Spleen (tissue), 11 donors: ENCODE measurements at regions not wholly inside any gene's neighbourhood (a gene's known extent, or its start where the extent isn't known, plus 50 kb on each side); places are given as distances from the start of the nearest gene placed in this dataset.
"Not testable (repeated sequence)": the region's sequence is repeated elsewhere in the genome, so short reads cannot be mapped to it uniquely, and the experiment has no call there.

Experiments used
- DNase-seq: peaks from one replicate; pipeline ENCODE4 v3.0.0-alpha.2; 2020
- H3K27ac ChIP-seq, 8 donors: fragments of 200-600 bp; sonication (generic) in 7 of 8; 1 replicate in 4 of 8; 2 replicates in 4 of 8; pipeline versions ENCODE4 v1.5.0 to v1.8.0; 2016 to 2021; ENCODE audit warnings: inconsistent platforms in 4 of 8, mild to moderate bottlenecking in 4 of 8, moderate library complexity in 1 of 8
- H3K27me3 ChIP-seq, 7 donors: fragments of 200-600 bp; sonication (generic) in 6 of 7; replicated peaks in 1 of 7; 1 replicate in 4 of 7; 2 replicates in 3 of 7; pipeline versions ENCODE4 v1.5.0 to v1.8.0; 2016 to 2021; ENCODE audit warnings: inconsistent platforms in 3 of 7, mild to moderate bottlenecking in 1 of 7
- H3K36me3 ChIP-seq, 6 donors: fragments of 200-600 bp; sonication (generic) in 5 of 6; 1 replicate in 4 of 6; 2 replicates in 2 of 6; pipeline versions ENCODE4 v1.5.0 to v1.8.0; 2016 to 2021; ENCODE audit warnings: inconsistent platforms in 2 of 6
- H3K4me1 ChIP-seq, 6 donors: fragments of 200-600 bp; sonication (generic) in 5 of 6; 1 replicate in 3 of 6; 2 replicates in 3 of 6; pipeline versions ENCODE4 v1.5.0 to v1.8.0; 2016 to 2021; ENCODE audit warnings: inconsistent platforms in 3 of 6
- H3K4me3 ChIP-seq, 8 donors: fragments of 200-600 bp; sonication (generic) in 7 of 8; 1 replicate in 4 of 8; 2 replicates in 4 of 8; pipeline versions ENCODE4 v1.5.0 to v1.8.0; 2016 to 2021; ENCODE audit warnings: inconsistent platforms in 4 of 8, mild to moderate bottlenecking in 4 of 8, moderate library complexity in 2 of 8
- H3K9me3 ChIP-seq, 8 donors: fragments of 200-600 bp; sonication (generic) in 7 of 8; 1 replicate in 4 of 8; 2 replicates in 4 of 8; pipeline versions ENCODE4 v1.5.0 to v1.8.0; 2016 to 2021; ENCODE audit warnings: inconsistent platforms in 4 of 8
- POLR2A ChIP-seq, 3 donors: fragments of 450-650 bp; IDR thresholded peaks; one replicate each; pipeline ENCODE4 v1.5.1; 2017; ENCODE audit warnings: antibody characterized with exemption in 3 of 3, mild to moderate bottlenecking in 1 of 3
- POLR2AphosphoS5 ChIP-seq, 3 donors: sonication (generic); formaldehyde crosslinking; IDR thresholded peaks; one replicate each; pipeline ENCODE4 v1.5.1; 2017; ENCODE audit warnings: antibody characterized with exemption in 3 of 3
- WGBS, 5 donors: extraction: QIAGEN DNeasy Blood & Tissue Kit in 3 of 5; methylation state at CpG; one replicate each; pipeline versions ENCODE4 v1.1.5 to v1.1.7; 2013 to 2018; 5-methylcytosine and 5-hydroxymethylcytosine counted together
- intact Hi-C: fragments of 100-400 bp; cut with DNase I; formaldehyde crosslinking; loops from one replicate; pipeline ENCODE4 v1.15.0; 2023; ENCODE audit warnings: low total_unique reads
- TF ChIP-seq, protein P1 (sequence below), 11 experiments: fragments of 200-600 bp in 7 of 11; fragments of 450-650 bp in 4 of 11; sonication (generic) in 4 of 11; IDR thresholded peaks in 8 of 11; conservative IDR thresholded peaks in 3 of 11; 1 replicate in 7 of 11; 2 replicates in 4 of 11; pipeline versions ENCODE4 v1.4.0 to v1.8.0; 2016 to 2021; ENCODE audit warnings: antibody characterized with exemption in 11 of 11, inconsistent platforms in 4 of 11, mild to moderate bottlenecking in 1 of 11
- donor health status: healthy with polysubstance abuse.
- donor health status: DM: no; HTN: no; CAD: no; lungs with moderate emphysema.
- donor health status: DM: no; HTN: no; CAD: no.
- donor health status: Bipolar disorder and iron deficiency.
- donor health status: healthy.
- donor health status: DM: no; HTN: no; CAD: no.
- donor health status: DM: yes; HTN: yes; CAD: no.

DNA sequence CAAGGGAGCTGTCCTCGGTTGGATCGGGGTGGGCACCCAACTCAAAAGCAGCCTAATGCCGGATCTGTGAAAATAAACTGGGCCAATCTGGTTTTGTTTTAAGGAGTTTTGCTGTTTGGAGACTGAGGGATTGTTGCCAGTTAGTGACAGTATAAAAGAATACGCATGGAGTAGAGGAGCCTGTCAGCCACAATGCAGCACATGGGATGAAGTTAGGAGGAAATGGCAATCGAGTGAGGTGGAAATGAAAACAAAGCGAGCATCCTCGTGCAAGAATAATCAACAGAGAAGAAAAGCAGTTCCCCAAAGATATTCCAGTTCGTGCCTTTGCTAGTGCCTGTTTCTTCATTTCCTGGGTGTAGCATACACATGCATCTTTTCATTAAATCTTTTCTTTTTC, 108.4 kb upstream of the RORA start:
- Histone ChIP-seq H3K4me1 (no peaks in the 10 kb centered on the region), H3K27ac (no peak overlapping the region), H3K9me3 (peaks cover 0 to 21% (median 12%) of the 10 kb centered on the region in 8 donors), H3K27me3 (peaks cover 0 to 9% (median 0%) of the 10 kb centered on the region in 7 donors), H3K4me3 (no peak overlapping the region), H3K36me3 (no peaks in the 10 kb centered on the region)
- intact Hi-C loops, result no loop called here
- TF ChIP-seq, protein P1, sequence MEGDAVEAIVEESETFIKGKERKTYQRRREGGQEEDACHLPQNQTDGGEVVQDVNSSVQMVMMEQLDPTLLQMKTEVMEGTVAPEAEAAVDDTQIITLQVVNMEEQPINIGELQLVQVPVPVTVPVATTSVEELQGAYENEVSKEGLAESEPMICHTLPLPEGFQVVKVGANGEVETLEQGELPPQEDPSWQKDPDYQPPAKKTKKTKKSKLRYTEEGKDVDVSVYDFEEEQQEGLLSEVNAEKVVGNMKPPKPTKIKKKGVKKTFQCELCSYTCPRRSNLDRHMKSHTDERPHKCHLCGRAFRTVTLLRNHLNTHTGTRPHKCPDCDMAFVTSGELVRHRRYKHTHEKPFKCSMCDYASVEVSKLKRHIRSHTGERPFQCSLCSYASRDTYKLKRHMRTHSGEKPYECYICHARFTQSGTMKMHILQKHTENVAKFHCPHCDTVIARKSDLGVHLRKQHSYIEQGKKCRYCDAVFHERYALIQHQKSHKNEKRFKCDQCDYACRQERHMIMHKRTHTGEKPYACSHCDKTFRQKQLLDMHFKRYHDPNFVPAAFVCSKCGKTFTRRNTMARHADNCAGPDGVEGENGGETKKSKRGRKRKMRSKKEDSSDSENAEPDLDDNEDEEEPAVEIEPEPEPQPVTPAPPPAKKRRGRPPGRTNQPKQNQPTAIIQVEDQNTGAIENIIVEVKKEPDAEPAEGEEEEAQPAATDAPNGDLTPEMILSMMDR (IDR thresholded peaks at IDR 0.05 in 8 of 11, conservative IDR thresholded peaks at IDR 0.05 in 3 of 11), result no peak
- TF ChIP-seq POLR2AphosphoS5 (IDR thresholded peaks at IDR 0.05) (no peak), POLR2A (IDR thresholded peaks at IDR 0.05) (no peak)
- WGBS, 5 donors, result 69 to 77% (median 74%) methylated on average over 8 of the region's 8 CpGs
- no peak for DNase-seq

DNA sequence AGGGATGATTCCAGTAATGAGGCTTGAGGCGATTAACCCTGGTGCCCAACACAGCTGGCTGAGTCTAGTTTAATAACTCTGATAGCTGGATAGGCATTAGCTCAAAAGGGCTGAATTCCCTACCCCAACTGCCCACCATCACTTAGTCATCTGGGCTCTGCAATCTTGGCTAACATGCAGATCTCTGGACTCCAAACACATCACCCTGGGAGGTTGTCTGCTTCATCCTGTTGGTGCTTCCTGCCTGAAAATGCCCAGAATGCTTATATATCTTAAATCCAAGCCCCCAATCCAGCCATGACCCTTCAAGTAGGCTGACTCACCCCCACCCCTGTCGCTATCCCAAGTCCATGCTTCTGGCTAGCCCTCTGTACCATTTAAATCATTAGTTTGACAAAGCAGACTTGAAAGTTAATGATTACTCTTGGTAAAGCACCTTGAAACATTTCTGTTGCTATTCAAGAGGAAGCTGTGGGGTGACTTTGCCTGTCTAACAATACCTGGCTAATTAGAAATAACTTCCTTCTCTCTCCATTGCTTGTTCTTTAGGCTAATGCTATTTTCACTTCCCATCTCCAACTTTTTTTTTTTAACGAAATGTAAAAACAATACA, 107.0 kb upstream of the RORA start:
- Histone ChIP-seq H3K4me1 (no peaks in the 10 kb centered on the region), H3K27me3 (peaks cover 0 to 14% (median 0%) of the 10 kb centered on the region in 7 donors), H3K27ac (no peak overlapping the region), H3K9me3 (peaks cover 0 to 19% (median 12%) of the 10 kb centered on the region in 8 donors), H3K36me3 (no peaks in the 10 kb centered on the region), H3K4me3 (no peak overlapping the region)
- TF ChIP-seq POLR2A (IDR thresholded peaks at IDR 0.05), result no peak
- TF ChIP-seq POLR2AphosphoS5 (IDR thresholded peaks at IDR 0.05), result no peak
- TF ChIP-seq, protein P1 (IDR thresholded peaks at IDR 0.05 in 8 of 11, conservative IDR thresholded peaks at IDR 0.05 in 3 of 11), result no peak
- intact Hi-C loops, result no loop called here
- 75 to 89% (median 83%) methylated on average over 3 of the region's 3 CpGs for WGBS, 5 donors
- DNase-seq, result no peak

DNA sequence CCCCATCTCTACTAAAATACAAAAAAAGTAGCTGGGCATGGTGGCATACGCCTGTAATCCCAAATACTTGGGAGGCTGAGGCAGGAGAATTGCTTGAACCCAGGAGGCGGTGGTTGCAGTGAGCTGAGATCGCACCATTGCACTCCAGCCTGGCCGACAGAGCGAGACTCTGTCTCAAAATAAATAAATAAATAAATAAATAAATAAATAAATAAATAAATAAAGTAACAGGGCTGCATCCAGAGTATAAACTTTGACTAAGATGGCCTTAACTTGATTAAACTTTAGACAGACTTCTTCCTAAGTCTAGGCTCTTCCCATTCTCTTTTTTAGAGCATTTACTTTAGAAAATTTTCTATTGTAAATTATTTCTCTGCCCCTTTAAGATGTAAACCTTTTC, 105.6 kb upstream of the RORA start:
- H3K4me1 ChIP-seq, H3K4me3 ChIP-seq, H3K36me3 ChIP-seq, DNase-seq, intact Hi-C loops, H3K27ac ChIP-seq: not testable (repeated sequence)
- WGBS, 5 donors, result 90 to 98% (median 91%) methylated on average over 5 of the region's 5 CpGs
- H3K9me3 ChIP-seq, result peaks cover 0 to 19% (median 12%) of the 10 kb centered on the region in 8 donors
- H3K27me3 ChIP-seq, result peaks cover 0 to 14% (median 0%) of the 10 kb centered on the region in 7 donors

DNA sequence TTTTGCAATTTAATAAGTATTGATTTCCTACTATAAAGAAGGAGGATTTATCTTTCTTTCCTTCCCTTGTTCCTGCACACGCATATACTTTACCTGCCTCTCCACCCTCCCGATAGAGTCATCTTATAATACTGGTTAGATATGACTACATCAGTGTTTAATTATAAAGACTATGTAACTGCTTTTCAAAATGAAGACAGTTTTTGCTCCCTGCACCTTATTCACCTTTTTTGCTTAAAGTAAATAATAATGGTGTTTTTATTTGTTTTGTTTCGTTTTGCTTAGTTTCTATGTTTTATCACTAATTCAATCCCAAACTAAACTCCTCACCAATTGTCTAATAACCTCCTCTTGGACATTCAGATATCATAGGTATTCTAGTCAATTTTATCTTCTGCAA, 101.9 kb upstream of the RORA start:
- peaks cover 0 to 14% (median 0%) of the 10 kb centered on the region in 7 donors for H3K27me3 ChIP-seq
- H3K4me3 ChIP-seq, result no peak overlapping the region
- 80 to 87% (median 83%) methylated on average over 3 of the region's 3 CpGs for WGBS, 5 donors
- DNase-seq, result no peak
- no peaks in the 10 kb centered on the region for H3K36me3 ChIP-seq
- intact Hi-C loops, result no loop called here
- H3K9me3 ChIP-seq, result peaks cover 0 to 19% (median 12%) of the 10 kb centered on the region in 8 donors
- TF ChIP-seq POLR2A (IDR thresholded peaks at IDR 0.05), result no peak
- H3K27ac ChIP-seq, result no peak overlapping the region
- H3K4me1 ChIP-seq, result no peaks in the 10 kb centered on the region

DNA sequence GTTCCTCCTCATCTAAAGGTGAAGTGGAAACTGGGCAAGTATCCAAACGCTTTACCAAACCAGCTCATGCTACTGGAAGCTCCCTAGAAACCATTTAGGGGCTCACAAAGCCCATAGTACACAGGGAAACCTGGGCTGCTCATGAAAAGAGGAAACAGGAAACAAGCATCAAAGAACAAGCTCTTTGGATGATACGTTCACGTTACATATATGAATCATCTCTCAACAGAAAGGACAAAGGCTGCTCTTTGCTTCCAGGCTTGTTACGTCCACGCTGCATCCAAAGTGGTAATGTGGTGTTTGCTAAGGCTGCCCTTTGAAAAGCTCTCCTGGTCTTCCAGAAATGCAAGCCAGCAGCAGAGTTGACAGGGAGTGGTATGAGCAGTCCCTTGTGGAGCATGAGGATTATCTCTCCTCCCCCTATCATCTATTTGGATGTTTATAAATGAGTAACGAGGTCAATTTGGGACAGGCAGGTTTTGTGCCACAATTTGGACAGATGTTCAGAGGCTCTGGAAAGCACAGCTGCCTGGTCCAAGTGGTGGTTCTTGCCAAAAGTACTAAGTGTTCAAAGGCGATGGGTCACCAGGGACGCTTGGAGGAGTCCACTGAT, 98.0 kb upstream of the RORA start:
- peaks cover 0 to 6% (median 0%) of the 10 kb centered on the region in 7 donors for H3K27me3 ChIP-seq
- TF ChIP-seq POLR2A (IDR thresholded peaks at IDR 0.05) (no peak), POLR2AphosphoS5 (IDR thresholded peaks at IDR 0.05) (no peak)
- TF ChIP-seq, protein P1 (IDR thresholded peaks at IDR 0.05 in 8 of 11, conservative IDR thresholded peaks at IDR 0.05 in 3 of 11), result no peak
- no peak overlapping the region for H3K27ac ChIP-seq
- DNase-seq, result no peak
- no peaks in the 10 kb centered on the region for H3K36me3 ChIP-seq
- H3K4me1 ChIP-seq, result no peaks in the 10 kb centered on the region
- intact Hi-C loops, result no loop called here
- H3K4me3 ChIP-seq, result no peak overlapping the region
- no peaks in the 10 kb centered on the region for H3K9me3 ChIP-seq
- WGBS, 5 donors, result 42 to 52% (median 50%) methylated on average over 8 of the region's 8 CpGs
